Gastroesophageal sphincter (tissue), 3 donors: ENCODE measurements at regions not wholly inside any gene's neighbourhood (a gene's known extent, or its start where the extent isn't known, plus 50 kb on each side); places are given as distances from the start of the nearest gene placed in this dataset.

ENCODE experiments used
- CTCF ChIP-seq, 4 experiments: fragments of 200-600 bp in 2 of 4; fragments of 450-650 bp in 2 of 4; sonication (generic) in 1 of 4; IDR thresholded peaks; one replicate each; pipeline ENCODE4 v1.5.1; 2017 to 2019; ENCODE audit warnings: antibody characterized with exemption in 4 of 4, mild to moderate bottlenecking in 2 of 4, moderate library complexity in 2 of 4
- EP300 ChIP-seq: sonication (generic); formaldehyde crosslinking; IDR thresholded peaks from one replicate; pipeline ENCODE4 v1.6.1; 2017; ENCODE audit warnings: antibody characterized with exemption, mild to moderate bottlenecking
- POLR2A ChIP-seq, 2 donors: fragments of 450-650 bp; IDR thresholded peaks; one replicate each; pipeline ENCODE4 v1.6.1; 2017; ENCODE audit warnings: antibody characterized with exemption in 2 of 2, mild to moderate bottlenecking in 2 of 2, moderate library complexity in 1 of 2

- TF ChIP-seq CTCF (IDR thresholded peaks at IDR 0.05) (no peak), POLR2A (IDR thresholded peaks at IDR 0.05) (no peak), EP300 (no peak)
Observed at GRCh38 chr3:191922570-191922969, 461.6 kb downstream of the PYDC2 start.
